ENCODE measurements at regions not wholly inside any gene's neighbourhood (a gene's known extent, or its start where the extent isn't known, plus 50 kb on each side); places are given as distances from the start of the nearest gene placed in this dataset.

- no peak for TF ChIP-seq CTCF (conservative IDR thresholded peaks at IDR 0.05; ENCODE audit: low read length)
- no peak for TF ChIP-seq EZH2phosphoT487 (IDR thresholded peaks at IDR 0.05; ENCODE audit: borderline replicate concordance)
Measured at GRCh38 chr5:61264273-61264661, 67.8 kb upstream of the ZSWIM6 start.
